Choroid plexus epithelial cell (primary cell): ENCODE measurements at regions not wholly inside any gene's neighbourhood (a gene's known extent, or its start where the extent isn't known, plus 50 kb on each side); places are given as distances from the start of the nearest gene placed in this dataset.

Source experiments
- DNase-seq: peaks from one replicate; pipeline ENCODE4 v3.0.0-alpha.2; 2010; ENCODE audit warnings: low read depth
- H3K4me3 ChIP-seq: 2 replicates; pipeline ENCODE4 v1.5.1; 2011; ENCODE audit warnings: low read depth, mild to moderate bottlenecking, control low read depth, low read length, moderate library complexity
- TF ChIP-seq, protein P1 (sequence below): conservative IDR thresholded peaks from 2 replicates; pipeline ENCODE4 v1.5.1; 2011; ENCODE audit warnings: low read depth, mild to moderate bottlenecking, control low read depth, inconsistent platforms, low read length, moderate library complexity

GRCh38 chr11:95324826-95325225, 93.8 kb upstream of the SESN3 start:
- no peak overlapping the region for H3K4me3 ChIP-seq
- TF ChIP-seq, protein P1, sequence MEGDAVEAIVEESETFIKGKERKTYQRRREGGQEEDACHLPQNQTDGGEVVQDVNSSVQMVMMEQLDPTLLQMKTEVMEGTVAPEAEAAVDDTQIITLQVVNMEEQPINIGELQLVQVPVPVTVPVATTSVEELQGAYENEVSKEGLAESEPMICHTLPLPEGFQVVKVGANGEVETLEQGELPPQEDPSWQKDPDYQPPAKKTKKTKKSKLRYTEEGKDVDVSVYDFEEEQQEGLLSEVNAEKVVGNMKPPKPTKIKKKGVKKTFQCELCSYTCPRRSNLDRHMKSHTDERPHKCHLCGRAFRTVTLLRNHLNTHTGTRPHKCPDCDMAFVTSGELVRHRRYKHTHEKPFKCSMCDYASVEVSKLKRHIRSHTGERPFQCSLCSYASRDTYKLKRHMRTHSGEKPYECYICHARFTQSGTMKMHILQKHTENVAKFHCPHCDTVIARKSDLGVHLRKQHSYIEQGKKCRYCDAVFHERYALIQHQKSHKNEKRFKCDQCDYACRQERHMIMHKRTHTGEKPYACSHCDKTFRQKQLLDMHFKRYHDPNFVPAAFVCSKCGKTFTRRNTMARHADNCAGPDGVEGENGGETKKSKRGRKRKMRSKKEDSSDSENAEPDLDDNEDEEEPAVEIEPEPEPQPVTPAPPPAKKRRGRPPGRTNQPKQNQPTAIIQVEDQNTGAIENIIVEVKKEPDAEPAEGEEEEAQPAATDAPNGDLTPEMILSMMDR, result no peak
- no peak for DNase-seq

- DNase-seq, result peak; percentile 66
- TF ChIP-seq, protein P1, result no peak
These were observed 91.5 kb upstream of the SESN3 start for GRCh38 chr11:95322539-95322938.

DNA sequence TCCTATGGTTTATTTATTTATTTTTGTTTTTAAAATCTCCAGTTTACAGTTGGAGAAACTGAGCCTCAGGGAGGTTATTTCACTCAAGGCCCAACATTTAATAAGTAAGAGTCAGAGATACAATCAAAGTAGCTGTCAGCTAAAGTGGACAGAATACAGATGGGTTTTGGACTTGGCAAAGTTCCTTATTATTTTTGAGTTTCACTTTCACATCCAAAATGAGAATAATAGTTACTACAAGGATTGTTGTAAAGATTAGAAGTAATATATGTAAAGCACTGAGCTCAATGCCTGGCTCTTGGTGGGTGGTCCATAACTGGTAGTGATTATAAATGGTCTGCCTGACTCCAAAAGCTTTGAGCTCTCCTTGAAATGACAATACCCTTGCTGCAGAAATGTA, 87.5 kb upstream of the SESN3 start:
- H3K4me3 ChIP-seq, result no peak overlapping the region
- TF ChIP-seq, protein P1, result no peak
- DNase-seq, result no peak

More at GRCh38 chr11:95322539-95322938, 91.5 kb upstream of the SESN3 start:
- no peak overlapping the region for H3K4me3 ChIP-seq

DNA sequence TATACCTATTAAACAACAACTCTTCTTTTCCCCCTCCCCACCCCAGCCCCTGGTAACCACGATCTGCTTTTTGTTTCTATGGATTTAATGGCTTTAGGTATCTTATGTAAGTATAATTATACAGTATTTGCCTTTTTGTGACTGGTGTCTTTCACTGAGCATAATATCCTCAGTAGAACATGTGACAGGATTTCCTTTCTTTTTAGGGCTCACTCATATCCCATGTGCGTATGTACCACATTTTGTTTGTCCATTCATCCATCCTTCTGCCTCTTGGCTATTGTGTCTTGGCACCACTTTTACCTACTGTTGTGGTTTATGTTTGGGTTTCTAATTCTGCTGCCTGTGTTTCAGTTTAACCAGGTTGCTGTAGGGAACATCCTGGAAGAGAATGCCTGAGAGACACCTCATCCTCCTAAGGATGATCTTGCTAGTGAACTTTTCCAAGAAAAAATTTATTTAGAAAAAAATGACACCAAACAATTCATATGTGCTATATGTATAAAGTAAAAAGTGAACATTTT, 77.6 kb upstream of the SESN3 start:
- no peak overlapping the region for H3K4me3 ChIP-seq
- DNase-seq, result no peak
- TF ChIP-seq, protein P1, result no peak

- TF ChIP-seq, protein P1, result no peak
- DNase-seq, result no peak
- no peak overlapping the region for H3K4me3 ChIP-seq
These were observed 76.3 kb upstream of the SESN3 start for GRCh38 chr11:95307286-95307685.

- TF ChIP-seq, protein P1, result no peak
- no peak overlapping the region for H3K4me3 ChIP-seq
These were observed 75.8 kb upstream of the SESN3 start for GRCh38 chr11:95306801-95307200.

DNA sequence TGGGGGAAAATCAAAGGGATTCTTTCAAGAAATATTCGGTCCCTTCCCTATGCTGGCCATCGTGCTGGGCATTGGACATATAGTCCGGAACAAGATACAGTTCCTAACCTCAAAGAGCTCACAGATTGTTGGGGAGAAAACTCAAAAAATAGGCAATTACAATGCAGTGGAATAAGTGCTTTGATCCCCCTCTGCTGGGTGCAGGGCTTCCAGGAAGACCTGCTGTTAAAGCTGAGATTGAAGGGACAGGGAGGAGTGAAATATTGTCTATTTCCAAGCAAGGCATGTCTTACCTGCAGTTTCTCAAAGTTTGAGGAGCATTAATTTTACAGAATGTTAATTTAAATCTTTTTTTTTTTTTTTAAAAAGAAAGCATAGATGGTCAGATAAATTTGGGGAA, 75.1 kb upstream of the SESN3 start:
- no peak for DNase-seq
- H3K4me3 ChIP-seq, result no peak overlapping the region
- TF ChIP-seq, protein P1, result no peak

More at GRCh38 chr11:95306801-95307200, 75.8 kb upstream of the SESN3 start:
- no peak for DNase-seq
